Progenitor cell of endocrine pancreas (in vitro differentiated cells): ENCODE measurements at regions not wholly inside any gene's neighbourhood (a gene's known extent, or its start where the extent isn't known, plus 50 kb on each side); places are given as distances from the start of the nearest gene placed in this dataset.

Source experiments
- DNase-seq: peaks from one replicate; pipeline ENCODE4 v3.0.0; 2021; ENCODE audit warnings: low spot score; ENCODE audit not compliant: unreplicated experiment
- H3K27ac Mint-ChIP-seq: 2 replicates; pipeline ENCODE4 v1.8.0; 2021; ENCODE audit warnings: mild to moderate bottlenecking, moderate library complexity, mixed read lengths
- H3K27me3 Mint-ChIP-seq: 2 replicates; pipeline ENCODE4 v1.8.0; 2021; ENCODE audit warnings: mixed read lengths
- H3K36me3 Mint-ChIP-seq: 2 replicates; pipeline ENCODE4 v1.8.0; 2022; ENCODE audit warnings: mixed read lengths; ENCODE audit not compliant: insufficient read depth
- H3K4me1 Mint-ChIP-seq: 2 replicates; pipeline ENCODE4 v1.8.0; 2021; ENCODE audit warnings: low read depth, mixed read lengths
- H3K4me3 Mint-ChIP-seq: 2 replicates; pipeline ENCODE4 v1.8.0; 2021; ENCODE audit warnings: low read depth, mild to moderate bottlenecking, moderate library complexity, mixed read lengths
- H3K9me3 Mint-ChIP-seq: 2 replicates; pipeline ENCODE4 v1.8.0; 2021; ENCODE audit warnings: low read depth, mixed read lengths
- CTCF ChIP-seq: fragments of 200-600 bp; sonication (generic); IDR thresholded peaks from one replicate; pipeline ENCODE4 v1.5.0; 2021; ENCODE audit warnings: antibody characterized with exemption, mild to moderate bottlenecking; ENCODE audit not compliant: unreplicated experiment

- DNase-seq, result no peak
- no peak overlapping the region for H3K27ac Mint-ChIP-seq
- no peak overlapping the region for H3K4me3 Mint-ChIP-seq
- H3K27me3 Mint-ChIP-seq, result peaks cover 7% of the 10 kb centered on the region
- H3K9me3 Mint-ChIP-seq, result no peaks in the 10 kb centered on the region
- TF ChIP-seq CTCF, result no peak
- H3K36me3 Mint-ChIP-seq, result no peaks in the 10 kb centered on the region
- peaks cover 1% of the 10 kb centered on the region for H3K4me1 Mint-ChIP-seq
Measured at GRCh38 chr6:142699391-142699790, 245.6 kb downstream of the HIVEP2 start.

GRCh38 chr6:142700032-142700431, 244.9 kb downstream of the HIVEP2 start:
- peaks cover 4% of the 10 kb centered on the region for H3K27me3 Mint-ChIP-seq
- TF ChIP-seq CTCF, result no peak
- no peak for DNase-seq
- H3K36me3 Mint-ChIP-seq, result no peaks in the 10 kb centered on the region
- H3K4me1 Mint-ChIP-seq, result peaks cover 1% of the 10 kb centered on the region
- no peak overlapping the region for H3K27ac Mint-ChIP-seq
- H3K4me3 Mint-ChIP-seq, result no peak overlapping the region
- no peaks in the 10 kb centered on the region for H3K9me3 Mint-ChIP-seq

- Mint-ChIP-seq H3K27me3 (peaks cover 4% of the 10 kb centered on the region), H3K4me1 (peaks cover 1% of the 10 kb centered on the region), H3K4me3 (no peak overlapping the region), H3K9me3 (no peaks in the 10 kb centered on the region), H3K36me3 (no peaks in the 10 kb centered on the region), H3K27ac (no peak overlapping the region)
- no peak for DNase-seq
- TF ChIP-seq CTCF, result no peak
Measured at GRCh38 chr6:142700671-142701312, 244.2 kb downstream of the HIVEP2 start.
